GM21723 (cell line): ENCODE measurements at regions not wholly inside any gene's neighbourhood (a gene's known extent, or its start where the extent isn't known, plus 50 kb on each side); places are given as distances from the start of the nearest gene placed in this dataset.

Experiments
- ATAC-seq: cut with Tn5 transposase; IDR thresholded peaks from one replicate; pipeline ENCODE4 v1.9.1; 2021; ENCODE audit warnings: mild to moderate bottlenecking, moderate library complexity; ENCODE audit not compliant: unreplicated experiment

- ATAC-seq = no peak
These were observed 115.3 kb upstream of the MTNR1B start for GRCh38 chr11:92854162-92854561.

GRCh38 chr11:92854952-92855351, 114.5 kb upstream of the MTNR1B start:
- no peak for ATAC-seq

- no peak for ATAC-seq
These were observed 113.6 kb upstream of the MTNR1B start for GRCh38 chr11:92855607-92856405.

DNA sequence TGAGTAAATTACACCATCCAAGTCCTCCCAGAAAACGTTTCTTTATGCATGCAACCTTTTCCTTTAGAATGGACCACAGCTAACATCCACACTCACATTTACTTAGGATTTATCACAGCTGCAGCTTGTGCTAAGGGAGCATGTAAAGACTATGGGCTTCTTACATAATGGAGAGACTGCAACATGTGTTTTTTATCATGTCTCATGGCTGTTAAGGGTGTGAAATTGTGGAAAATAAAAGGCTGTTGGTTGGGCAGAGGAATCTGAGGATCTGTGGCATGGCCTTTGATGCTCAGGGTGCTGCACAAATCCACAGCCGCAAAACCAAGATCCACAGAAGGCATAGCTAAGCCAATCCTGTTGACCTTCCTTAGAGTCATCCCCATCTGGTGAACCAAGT, 112.0 kb upstream of the MTNR1B start:
- ATAC-seq = no peak

DNA sequence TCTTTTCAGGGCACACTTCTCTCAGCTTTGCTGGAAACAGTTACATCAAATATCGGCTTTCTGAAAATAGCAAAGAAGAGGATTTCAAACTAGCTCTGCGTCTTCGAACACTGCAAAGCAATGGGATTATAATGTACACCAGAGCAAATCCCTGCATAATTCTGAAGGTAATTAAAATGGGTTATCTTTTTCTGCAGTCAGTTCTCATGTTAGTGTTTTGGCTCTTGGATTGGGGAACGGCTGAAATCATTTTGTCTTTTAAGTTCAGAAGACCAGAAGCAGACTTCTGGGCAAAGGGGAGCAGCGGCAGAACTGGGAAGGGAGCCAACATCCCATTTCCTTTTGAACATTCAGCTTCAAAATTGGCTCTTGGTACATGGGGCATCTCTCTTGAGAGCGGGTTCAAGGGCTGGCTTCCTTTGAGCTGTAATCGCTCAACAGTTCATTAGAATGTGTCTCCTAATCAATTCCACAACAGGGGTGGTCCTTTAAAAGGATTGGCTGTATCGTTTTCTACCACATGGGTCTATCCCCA, 110.2 kb upstream of the MTNR1B start:
- ATAC-seq = no peak

DNA sequence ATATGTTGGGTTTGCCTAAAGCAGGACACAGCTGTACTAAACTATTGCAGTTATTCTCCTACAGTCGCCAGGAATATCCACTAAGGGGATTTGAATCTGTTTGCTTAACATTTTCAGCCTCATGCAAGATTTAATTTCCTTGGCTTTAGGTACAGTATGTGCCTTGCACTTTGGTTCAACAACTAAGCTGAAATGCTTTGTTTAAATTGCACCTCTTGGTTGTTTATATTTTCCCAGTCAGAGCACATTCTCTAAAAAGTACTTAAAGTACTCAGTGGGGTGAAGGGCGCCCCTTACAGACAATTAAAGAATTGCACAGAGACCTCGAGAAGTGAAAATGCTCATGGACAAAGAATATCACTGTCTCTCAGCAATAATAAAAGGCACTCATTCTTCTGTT, 107.8 kb upstream of the MTNR1B start:
- no peak for ATAC-seq

- no peak for ATAC-seq
These were observed 104.1 kb upstream of the MTNR1B start for GRCh38 chr11:92865352-92865751.

DNA sequence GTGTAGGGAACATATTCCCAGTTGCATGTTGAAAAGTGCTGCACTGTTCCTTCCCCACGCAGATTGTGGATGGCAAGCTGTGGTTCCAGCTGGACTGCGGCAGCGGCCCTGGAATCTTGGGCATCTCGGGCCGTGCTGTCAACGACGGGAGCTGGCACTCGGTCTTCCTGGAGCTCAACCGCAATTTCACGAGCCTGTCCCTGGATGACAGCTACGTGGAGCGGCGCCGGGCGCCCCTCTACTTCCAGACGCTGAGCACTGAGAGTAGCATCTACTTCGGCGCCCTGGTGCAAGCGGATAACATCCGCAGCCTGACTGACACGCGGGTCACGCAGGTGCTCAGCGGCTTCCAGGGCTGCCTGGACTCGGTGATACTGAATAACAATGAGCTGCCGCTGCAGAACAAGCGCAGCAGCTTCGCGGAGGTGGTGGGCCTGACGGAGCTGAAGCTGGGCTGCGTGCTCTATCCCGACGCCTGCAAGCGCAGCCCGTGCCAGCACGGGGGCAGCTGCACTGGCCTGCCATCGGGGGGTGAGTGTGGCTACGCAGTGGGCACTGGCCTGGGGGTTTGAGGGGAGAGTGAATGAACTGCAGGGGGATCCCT, 102.7 kb upstream of the MTNR1B start:
- ATAC-seq = no peak

- ATAC-seq = no peak
These were observed 101.4 kb upstream of the MTNR1B start for GRCh38 chr11:92867913-92868619.

DNA sequence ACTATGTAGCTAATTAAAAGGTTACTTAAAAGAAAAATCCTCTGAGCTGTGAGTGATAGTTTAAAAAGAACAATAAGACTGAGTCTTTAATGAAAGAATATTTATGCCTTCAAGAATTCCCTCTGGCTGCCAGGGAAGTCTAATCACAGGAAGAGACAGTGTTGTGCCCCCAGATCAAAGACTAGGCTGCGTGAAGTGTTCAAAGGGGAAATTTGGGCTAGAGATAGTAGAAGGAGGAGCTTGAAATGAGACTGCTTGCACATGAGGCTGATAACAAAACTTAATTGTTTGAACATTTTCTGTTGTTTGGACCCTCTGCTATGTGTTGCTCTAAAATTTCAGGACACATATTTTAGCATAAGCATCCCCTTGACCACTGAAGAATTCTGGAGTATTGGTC, 99.7 kb upstream of the MTNR1B start:
- ATAC-seq = no peak

DNA sequence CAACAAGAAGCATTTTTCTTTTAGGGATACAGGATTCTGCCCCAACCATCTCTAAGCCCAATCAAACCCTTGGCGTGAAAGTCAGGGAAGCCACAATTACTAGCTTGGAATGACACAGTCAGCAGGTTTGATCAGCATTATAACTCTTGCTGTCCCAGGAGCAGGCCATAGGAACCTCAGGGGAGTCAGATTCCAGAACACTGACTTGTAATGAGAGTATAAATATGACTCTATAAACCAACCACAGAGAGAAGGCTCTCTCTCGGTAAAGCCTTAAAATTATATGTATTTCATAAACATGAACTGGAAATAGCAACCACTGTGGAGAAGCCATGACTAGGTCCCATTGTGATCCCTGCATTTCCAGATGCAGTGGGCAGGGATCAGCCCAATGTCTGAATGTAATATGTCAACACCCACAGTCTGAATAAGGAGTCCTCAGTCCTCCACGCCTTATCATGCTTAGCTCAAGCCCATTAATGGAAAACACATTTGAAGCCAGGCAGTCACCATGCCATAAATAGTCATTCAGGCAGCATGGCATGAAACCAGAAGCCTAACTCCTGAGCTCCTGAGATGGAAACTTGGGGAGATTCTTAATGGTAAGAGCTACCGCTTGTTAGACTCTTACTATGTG, 99.1 kb upstream of the MTNR1B start:
- no peak for ATAC-seq

GRCh38 chr11:92873551-92873950, 95.9 kb upstream of the MTNR1B start:
- no peak for ATAC-seq

GRCh38 chr11:92875473-92875872, 94.0 kb upstream of the MTNR1B start:
- ATAC-seq = no peak

GRCh38 chr11:92879086-92879485, 90.4 kb upstream of the MTNR1B start:
- ATAC-seq = no peak

DNA sequence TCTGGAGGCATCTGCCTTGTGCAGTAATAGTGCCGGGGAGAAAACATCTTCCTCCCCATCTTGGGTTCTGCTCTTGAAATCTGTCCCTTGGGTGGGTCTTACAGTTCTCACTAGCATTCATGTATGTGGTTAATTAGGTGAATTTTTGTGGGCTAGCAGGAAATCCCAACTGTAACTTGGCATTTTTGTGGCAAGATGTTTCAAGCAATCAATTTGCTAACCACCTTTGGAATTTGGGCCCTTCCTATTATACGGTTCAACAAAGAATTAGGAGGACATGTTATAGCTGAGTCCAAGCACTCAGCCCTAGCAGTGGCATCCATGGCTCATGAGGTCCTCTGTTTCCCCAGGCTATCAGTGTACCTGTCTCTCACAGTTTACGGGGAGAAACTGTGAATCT, 89.1 kb upstream of the MTNR1B start:
- ATAC-seq = no peak

DNA sequence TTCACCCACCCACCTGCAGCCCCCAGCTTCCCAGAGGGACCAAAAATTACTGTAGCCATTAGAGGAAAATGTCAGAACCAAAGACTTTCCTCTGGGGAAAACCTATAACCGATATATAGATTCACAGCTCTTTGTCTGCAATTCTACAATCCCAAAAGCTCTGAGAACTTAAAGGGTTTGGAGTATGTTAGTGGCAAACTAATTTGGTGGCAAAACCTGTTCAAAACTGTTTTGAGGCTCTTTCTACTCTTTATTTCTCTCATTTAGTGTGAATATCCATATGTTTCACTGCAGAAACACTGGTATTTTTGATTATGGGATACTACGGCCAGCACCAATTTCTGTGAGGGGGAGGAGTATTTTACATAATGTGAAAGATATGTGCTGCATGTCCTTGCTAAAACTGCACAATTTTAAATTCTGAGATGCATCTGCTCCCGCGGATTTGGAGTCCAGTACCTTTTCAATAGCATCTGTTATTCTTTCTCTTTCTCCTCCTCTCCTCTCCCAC, 87.5 kb upstream of the MTNR1B start:
- ATAC-seq = no peak

- no peak for ATAC-seq
These were observed 86.4 kb upstream of the MTNR1B start for GRCh38 chr11:92882828-92883611.

- no peak for ATAC-seq
These were observed 83.9 kb upstream of the MTNR1B start for GRCh38 chr11:92885600-92885999.

DNA sequence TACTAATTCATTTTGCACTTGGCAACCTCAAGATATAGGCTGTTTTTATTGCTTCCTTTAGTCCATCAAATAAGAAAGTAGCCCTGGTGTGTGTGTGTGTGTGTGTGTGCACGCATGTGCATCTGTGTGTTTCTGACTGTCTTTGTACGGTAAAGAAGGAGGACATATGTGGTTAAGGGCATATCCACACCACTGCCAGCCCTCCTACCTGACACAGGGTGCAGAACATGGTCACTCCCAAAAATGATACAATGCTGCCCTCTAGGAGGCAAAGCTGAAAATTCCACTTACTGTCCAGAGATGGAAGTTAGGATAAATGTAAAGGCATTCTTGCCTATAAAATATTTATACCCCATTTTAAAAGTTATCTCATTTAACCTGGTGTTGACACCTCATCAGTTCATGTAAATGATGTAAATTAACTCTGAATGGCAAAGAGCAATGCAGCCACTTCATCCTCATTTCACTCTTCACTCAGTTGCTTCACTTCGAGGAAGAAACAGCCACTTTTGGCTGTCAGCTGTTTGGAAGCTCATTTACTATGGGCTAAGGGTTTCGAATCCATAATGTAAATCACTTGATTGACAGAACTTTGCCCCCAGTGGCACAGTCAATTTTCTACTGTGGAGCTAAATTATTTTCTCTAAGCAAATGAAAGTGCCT, 83.1 kb upstream of the MTNR1B start:
- no peak for ATAC-seq

GRCh38 chr11:92888696-92889095, 80.8 kb upstream of the MTNR1B start:
- ATAC-seq = no peak
